GM23248 (cell line): ENCODE measurements at regions not wholly inside any gene's neighbourhood (a gene's known extent, or its start where the extent isn't known, plus 50 kb on each side); places are given as distances from the start of the nearest gene placed in this dataset.

Experiments used
- DNase-seq: peaks from one replicate; pipeline ENCODE4 v3.0.0-alpha.2; 2015
- H2AFZ ChIP-seq: fragments of 200-600 bp; sonication (generic); 2 replicates; pipeline ENCODE4 v1.6.1; 2016; ENCODE audit warnings: antibody characterized with exemption
- H3F3A ChIP-seq: fragments of 200-600 bp; sonication (generic); 2 replicates; pipeline ENCODE4 v1.6.1; 2016; ENCODE audit warnings: mild to moderate bottlenecking, antibody characterized with exemption, mixed run types; ENCODE audit not compliant: insufficient read depth
- H3K27ac ChIP-seq: fragments of 200-600 bp; sonication (generic); 2 replicates; pipeline ENCODE4 v1.5.1; 2016; ENCODE audit warnings: mild to moderate bottlenecking
- H3K27me3 ChIP-seq: fragments of 200-600 bp; sonication (generic); replicated peaks from 2 replicates; pipeline ENCODE4 v1.6.1; 2016; ENCODE audit warnings: mild to moderate bottlenecking; ENCODE audit not compliant: insufficient read depth
- H3K36me3 ChIP-seq: fragments of 200-600 bp; sonication (generic); 2 replicates; pipeline ENCODE4 v1.6.1; 2016; ENCODE audit warnings: low read depth, mild to moderate bottlenecking
- H3K4me1 ChIP-seq: fragments of 200-600 bp; sonication (generic); 2 replicates; pipeline ENCODE4 v1.6.1; 2016; ENCODE audit warnings: mild to moderate bottlenecking; ENCODE audit not compliant: insufficient read depth
- H3K4me2 ChIP-seq: fragments of 200-600 bp; sonication (generic); one replicate; pipeline ENCODE4 v1.6.1; 2016; ENCODE audit warnings: mild to moderate bottlenecking; ENCODE audit not compliant: unreplicated experiment
- H3K4me3 ChIP-seq: fragments of 200-600 bp; sonication (generic); 2 replicates; pipeline ENCODE4 v1.5.1; 2016; ENCODE audit warnings: mild to moderate bottlenecking
- H3K79me2 ChIP-seq: fragments of 200-600 bp; sonication (generic); 2 replicates; pipeline ENCODE4 v1.6.1; 2016; ENCODE audit warnings: mild to moderate bottlenecking; ENCODE audit not compliant: insufficient read depth
- H3K9ac ChIP-seq: fragments of 200-600 bp; sonication (generic); 2 replicates; pipeline ENCODE4 v1.6.1; 2016; ENCODE audit warnings: mild to moderate bottlenecking
- H3K9me2 ChIP-seq: fragments of 200-600 bp; sonication (generic); 2 replicates; pipeline ENCODE4 v1.6.1; 2016; ENCODE audit warnings: mixed run types, mild to moderate bottlenecking, moderate library complexity; ENCODE audit not compliant: insufficient read depth
- H3K9me3 ChIP-seq: fragments of 200-600 bp; sonication (generic); one replicate; pipeline ENCODE4 v1.6.1; 2017; ENCODE audit warnings: low read depth
- H4K20me1 ChIP-seq: fragments of 200-600 bp; sonication (generic); 2 replicates; pipeline ENCODE4 v1.6.0; 2016; ENCODE audit not compliant: insufficient read depth
- EZH2 ChIP-seq: fragments of 200-600 bp; sonication (generic); IDR thresholded peaks from 2 replicates; pipeline ENCODE4 v1.6.1; 2018; ENCODE audit warnings: antibody characterized with exemption, mild to moderate bottlenecking; ENCODE audit not compliant: insufficient read depth, poor library complexity, severe bottlenecking
- EZH2phosphoT487 ChIP-seq: fragments of 200-600 bp; sonication (generic); IDR thresholded peaks from 2 replicates; pipeline ENCODE4 v1.6.1; 2018; ENCODE audit warnings: antibody characterized with exemption, moderate library complexity, mild to moderate bottlenecking, low read depth; ENCODE audit not compliant: insufficient read depth
- WGBS, 2 experiments: methylation state at CpG; one replicate each; pipeline ENCODE4 v1.1.6; 2015 to 2017; ENCODE audit warnings: low lambda C conversion rate in 2 of 2, low coverage in 1 of 2; ENCODE audit errors: missing lambda C conversion rate in 2 of 2; 5-methylcytosine and 5-hydroxymethylcytosine counted together
- in situ Hi-C: fragments of 300-500 bp; cut with MboI; formaldehyde crosslinking; loops from 2 replicates; pipeline ENCODE4 v1.15.0; 2020

GRCh38 chr3:165393461-165393860 lies 197.3 kb upstream of the SLITRK3 start:
- Histone ChIP-seq H3K27ac (no peak overlapping the region), H3K4me3 (no peak overlapping the region), H3K79me2 (no peaks in the 10 kb centered on the region), H3K9me2 (no peaks in the 10 kb centered on the region), H3K4me1 (no peaks in the 10 kb centered on the region), H3K9ac (no peak overlapping the region), H3K36me3 (no peaks in the 10 kb centered on the region), H3K27me3 (no peaks in the 10 kb centered on the region), H3K9me3 (no peaks in the 10 kb centered on the region), H3K4me2 (no peak overlapping the region), H3F3A (no peaks in the 10 kb centered on the region), H2AFZ (no peak overlapping the region), H4K20me1 (no peaks in the 10 kb centered on the region)
- DNase-seq, result no peak
- TF ChIP-seq EZH2 (no peak), EZH2phosphoT487 (no peak)
- in situ Hi-C loops, result no loop called here
- WGBS, 2 experiments, result 42 to 43% methylated on average over 1 of the region's 1 CpG

- no peak overlapping the region for H2AFZ ChIP-seq
- H3K4me3 ChIP-seq, result no peak overlapping the region
- no peak overlapping the region for H3K9ac ChIP-seq
- no peaks in the 10 kb centered on the region for H3K9me2 ChIP-seq
- no peak overlapping the region for H3K27ac ChIP-seq
- no peaks in the 10 kb centered on the region for H3F3A ChIP-seq
- in situ Hi-C loops, result no loop called here
- no peaks in the 10 kb centered on the region for H3K36me3 ChIP-seq
- no peaks in the 10 kb centered on the region for H4K20me1 ChIP-seq
- 22 to 25% methylated on average over 3 of the region's 3 CpGs for WGBS, 2 experiments
- no peak for DNase-seq
- no peak overlapping the region for H3K4me2 ChIP-seq
- H3K27me3 ChIP-seq, result no peaks in the 10 kb centered on the region
- H3K4me1 ChIP-seq, result no peaks in the 10 kb centered on the region
- no peak for TF ChIP-seq EZH2phosphoT487
- TF ChIP-seq EZH2, result no peak
- no peaks in the 10 kb centered on the region for H3K9me3 ChIP-seq
- no peaks in the 10 kb centered on the region for H3K79me2 ChIP-seq
These were observed 194.0 kb upstream of the SLITRK3 start for GRCh38 chr3:165390166-165390565.

GRCh38 chr3:165389653-165390052 lies 193.5 kb upstream of the SLITRK3 start:
- Histone ChIP-seq H3K4me2 (no peak overlapping the region), H3K9me3 (no peaks in the 10 kb centered on the region), H3K79me2 (no peaks in the 10 kb centered on the region), H4K20me1 (no peaks in the 10 kb centered on the region), H3K27me3 (no peaks in the 10 kb centered on the region), H3K4me3 (no peak overlapping the region), H3K9me2 (no peaks in the 10 kb centered on the region), H3K27ac (no peak overlapping the region), H3K9ac (no peak overlapping the region), H3F3A (no peaks in the 10 kb centered on the region), H3K36me3 (no peaks in the 10 kb centered on the region), H3K4me1 (no peaks in the 10 kb centered on the region), H2AFZ (no peak overlapping the region)
- WGBS, 2 experiments, result 8 to 9% methylated on average over 5 of the region's 5 CpGs
- TF ChIP-seq EZH2phosphoT487 (no peak), EZH2 (no peak)
- in situ Hi-C loops, result no loop called here
- no peak for DNase-seq

GRCh38 chr3:165389064-165389463 lies 192.9 kb upstream of the SLITRK3 start:
- TF ChIP-seq EZH2phosphoT487 (no peak), EZH2 (no peak)
- Histone ChIP-seq H3K36me3 (no peaks in the 10 kb centered on the region), H3K27ac (no peak overlapping the region), H3K4me3 (no peak overlapping the region), H3K9ac (no peak overlapping the region), H4K20me1 (no peaks in the 10 kb centered on the region), H3F3A (no peaks in the 10 kb centered on the region), H2AFZ (no peak overlapping the region), H3K4me1 (no peaks in the 10 kb centered on the region), H3K4me2 (no peak overlapping the region), H3K9me3 (no peaks in the 10 kb centered on the region), H3K9me2 (no peaks in the 10 kb centered on the region), H3K27me3 (no peaks in the 10 kb centered on the region), H3K79me2 (no peaks in the 10 kb centered on the region)
- in situ Hi-C loops, result no loop called here
- no peak for DNase-seq

- H3K79me2 ChIP-seq, result no peaks in the 10 kb centered on the region
- DNase-seq, result no peak
- H2AFZ ChIP-seq, result no peak overlapping the region
- TF ChIP-seq EZH2 (no peak), EZH2phosphoT487 (no peak)
- no peaks in the 10 kb centered on the region for H4K20me1 ChIP-seq
- H3K4me3 ChIP-seq, result no peak overlapping the region
- no peak overlapping the region for H3K9ac ChIP-seq
- no peaks in the 10 kb centered on the region for H3K27me3 ChIP-seq
- H3K9me3 ChIP-seq, result no peaks in the 10 kb centered on the region
- H3K9me2 ChIP-seq, result no peaks in the 10 kb centered on the region
- H3K4me1 ChIP-seq, result no peaks in the 10 kb centered on the region
- H3K27ac ChIP-seq, result no peak overlapping the region
- no peaks in the 10 kb centered on the region for H3F3A ChIP-seq
- no peaks in the 10 kb centered on the region for H3K36me3 ChIP-seq
- no peak overlapping the region for H3K4me2 ChIP-seq
- in situ Hi-C loops, result no loop called here
- WGBS, 2 experiments, result 21 to 28% methylated on average over 3 of the region's 3 CpGs
These were observed 187.2 kb upstream of the SLITRK3 start for GRCh38 chr3:165383381-165383780.
